Naive B cell (primary cell): ENCODE measurements at regions not wholly inside any gene's neighbourhood (a gene's known extent, or its start where the extent isn't known, plus 50 kb on each side); places are given as distances from the start of the nearest gene placed in this dataset.
"Not testable (repeated sequence)": the region's sequence is repeated elsewhere in the genome, so short reads cannot be mapped to it uniquely, and the experiment has no call there.

Experiments
- ATAC-seq, 2 donors: fragments of 150-1000 bp; cut with Tn5 transposase; 2 replicates each; pipeline ENCODE4 v1.10.0; 2021; ENCODE audit warnings: low read depth in 2 of 2, mild to moderate bottlenecking in 2 of 2, moderate library complexity in 2 of 2
- DNase-seq: peaks from one replicate; pipeline ENCODE4 v3.0.0; 2022
- H3K27ac Mint-ChIP-seq, 6 donors: one replicate each; pipeline ENCODE4 v1.8.0; 2020 to 2022; ENCODE audit warnings: mild to moderate bottlenecking in 6 of 6, mixed read lengths in 6 of 6, moderate library complexity in 5 of 6, inconsistent platforms in 2 of 6
- H3K27me3 Mint-ChIP-seq, 3 donors: one replicate each; pipeline ENCODE4 v1.8.0; 2021 to 2022; ENCODE audit warnings: mixed read lengths in 3 of 3, mild to moderate bottlenecking in 1 of 3
- H3K36me3 Mint-ChIP-seq, 2 donors: one replicate each; pipeline ENCODE4 v1.8.0; 2020 to 2022; ENCODE audit warnings: mixed read lengths in 2 of 2, inconsistent platforms in 1 of 2, mild to moderate bottlenecking in 1 of 2
- H3K4me1 Mint-ChIP-seq, 3 donors: one replicate each; pipeline ENCODE4 v1.8.0; 2020 to 2022; ENCODE audit warnings: mixed read lengths in 3 of 3, inconsistent platforms in 1 of 3, mild to moderate bottlenecking in 1 of 3, moderate library complexity in 1 of 3
- H3K4me3 Mint-ChIP-seq, 8 donors: one replicate each; pipeline ENCODE4 v1.8.0; 2020 to 2022; ENCODE audit warnings: mild to moderate bottlenecking in 8 of 8, mixed read lengths in 8 of 8, moderate library complexity in 8 of 8, inconsistent platforms in 2 of 8
- H3K9me3 Mint-ChIP-seq, 7 donors: one replicate each; pipeline ENCODE4 v1.8.0; 2020 to 2022; ENCODE audit warnings: mixed read lengths in 7 of 7, mild to moderate bottlenecking in 5 of 7, inconsistent platforms in 2 of 7, moderate library complexity in 1 of 7

- ATAC-seq (no peak), DNase-seq (no peak)
- Mint-ChIP-seq H3K4me3 (no peak overlapping the region), H3K4me1 (no peaks in the 10 kb centered on the region), H3K9me3 (peaks cover 0 to 3% (median 0%) of the 10 kb centered on the region in 7 donors), H3K27ac (no peak overlapping the region), H3K27me3 (no peaks in the 10 kb centered on the region), H3K36me3 (no peaks in the 10 kb centered on the region)
Observed at GRCh38 chr4:34422472-34423175, 1821.7 kb downstream of the ARAP2 start.

- H3K36me3 Mint-ChIP-seq: no peaks in the 10 kb centered on the region
- H3K4me1 Mint-ChIP-seq: no peaks in the 10 kb centered on the region
- H3K9me3 Mint-ChIP-seq: peaks cover 0 to 8% (median 0%) of the 10 kb centered on the region in 7 donors
- DNase-seq (no peak), ATAC-seq (no peak)
- no peak overlapping the region for H3K27ac Mint-ChIP-seq
- no peak overlapping the region for H3K4me3 Mint-ChIP-seq
- no peaks in the 10 kb centered on the region for H3K27me3 Mint-ChIP-seq
Observed at GRCh38 chr4:34432706-34433105, 1811.6 kb downstream of the ARAP2 start.

- H3K4me3 Mint-ChIP-seq, H3K4me1 Mint-ChIP-seq, H3K27ac Mint-ChIP-seq, H3K9me3 Mint-ChIP-seq, H3K27me3 Mint-ChIP-seq, H3K36me3 Mint-ChIP-seq, DNase-seq, ATAC-seq: not testable (repeated sequence)
Observed at GRCh38 chr4:34434377-34434776, 1809.9 kb downstream of the ARAP2 start.

GRCh38 chr4:34464196-34464595, 1780.1 kb downstream of the ARAP2 start:
- no peak overlapping the region for H3K27ac Mint-ChIP-seq
- no peaks in the 10 kb centered on the region for H3K36me3 Mint-ChIP-seq
- H3K27me3 Mint-ChIP-seq: no peaks in the 10 kb centered on the region
- peaks cover 0 to 4% (median 3%) of the 10 kb centered on the region in 7 donors for H3K9me3 Mint-ChIP-seq
- no peaks in the 10 kb centered on the region for H3K4me1 Mint-ChIP-seq
- no peak overlapping the region for H3K4me3 Mint-ChIP-seq
- ATAC-seq (no peak), DNase-seq (no peak)

- H3K9me3 Mint-ChIP-seq: peaks cover 0 to 4% (median 1%) of the 10 kb centered on the region in 7 donors
Observed at GRCh38 chr4:34466411-34466810, 1777.9 kb downstream of the ARAP2 start.

GRCh38 chr4:34469516-34469915, 1774.8 kb downstream of the ARAP2 start:
- no peaks in the 10 kb centered on the region for H3K4me1 Mint-ChIP-seq
- no peaks in the 10 kb centered on the region for H3K36me3 Mint-ChIP-seq
- H3K27me3 Mint-ChIP-seq: no peaks in the 10 kb centered on the region
- peaks cover 0 to 4% (median 1%) of the 10 kb centered on the region in 7 donors for H3K9me3 Mint-ChIP-seq
- DNase-seq (no peak), ATAC-seq (no peak)
- no peak overlapping the region for H3K4me3 Mint-ChIP-seq
- H3K27ac Mint-ChIP-seq: no peak overlapping the region

More at GRCh38 chr4:34466411-34466810, 1777.9 kb downstream of the ARAP2 start:
- Mint-ChIP-seq H3K27ac (no peak overlapping the region), H3K4me3 (no peak overlapping the region), H3K27me3 (no peaks in the 10 kb centered on the region), H3K4me1 (no peaks in the 10 kb centered on the region), H3K36me3 (no peaks in the 10 kb centered on the region)
- ATAC-seq: no peak
- no peak for DNase-seq

- H3K27ac Mint-ChIP-seq: no peak overlapping the region
- peaks cover 0 to 4% (median 2%) of the 10 kb centered on the region in 7 donors for H3K9me3 Mint-ChIP-seq
- no peaks in the 10 kb centered on the region for H3K36me3 Mint-ChIP-seq
- H3K4me1 Mint-ChIP-seq: no peaks in the 10 kb centered on the region
- no peaks in the 10 kb centered on the region for H3K27me3 Mint-ChIP-seq
- H3K4me3 Mint-ChIP-seq: no peak overlapping the region
- ATAC-seq (no peak), DNase-seq (no peak)
Observed at GRCh38 chr4:34485252-34485651, 1759.1 kb downstream of the ARAP2 start.

- ATAC-seq (no peak), DNase-seq (no peak)
- Mint-ChIP-seq H3K9me3 (peaks cover 0 to 4% (median 3%) of the 10 kb centered on the region in 7 donors), H3K36me3 (no peaks in the 10 kb centered on the region), H3K4me3 (no peak overlapping the region), H3K27ac (no peak overlapping the region), H3K27me3 (no peaks in the 10 kb centered on the region), H3K4me1 (no peaks in the 10 kb centered on the region)
Observed at GRCh38 chr4:34486461-34487363, 1757.6 kb downstream of the ARAP2 start.

- ATAC-seq (no peak), DNase-seq (no peak)
- Mint-ChIP-seq H3K4me3 (no peak overlapping the region), H3K9me3 (peaks cover 0 to 10% (median 2%) of the 10 kb centered on the region in 7 donors), H3K36me3 (no peaks in the 10 kb centered on the region), H3K4me1 (no peaks in the 10 kb centered on the region), H3K27ac (no peak overlapping the region), H3K27me3 (no peaks in the 10 kb centered on the region)
Observed at GRCh38 chr4:34492414-34492813, 1751.9 kb downstream of the ARAP2 start.

- ATAC-seq: no peak
- H3K4me1 Mint-ChIP-seq: no peaks in the 10 kb centered on the region
- H3K9me3 Mint-ChIP-seq: peaks cover 0 to 2% (median 0%) of the 10 kb centered on the region in 7 donors
- no peaks in the 10 kb centered on the region for H3K36me3 Mint-ChIP-seq
- no peak overlapping the region for H3K4me3 Mint-ChIP-seq
- no peak for DNase-seq
- no peaks in the 10 kb centered on the region for H3K27me3 Mint-ChIP-seq
- no peak overlapping the region for H3K27ac Mint-ChIP-seq
Observed at GRCh38 chr4:34502086-34502485, 1742.2 kb downstream of the ARAP2 start.

- not testable (repeated sequence) for H3K27me3 Mint-ChIP-seq, H3K4me3 Mint-ChIP-seq, H3K4me1 Mint-ChIP-seq, ATAC-seq, H3K27ac Mint-ChIP-seq, DNase-seq, H3K9me3 Mint-ChIP-seq, H3K36me3 Mint-ChIP-seq
Observed at GRCh38 chr4:34504731-34505130, 1739.6 kb downstream of the ARAP2 start.

GRCh38 chr4:34506511-34507092, 1737.7 kb downstream of the ARAP2 start:
- not testable (repeated sequence) for ATAC-seq, H3K4me3 Mint-ChIP-seq, H3K4me1 Mint-ChIP-seq, H3K36me3 Mint-ChIP-seq, H3K27me3 Mint-ChIP-seq, H3K27ac Mint-ChIP-seq, DNase-seq, H3K9me3 Mint-ChIP-seq

- Mint-ChIP-seq H3K27me3 (no peaks in the 10 kb centered on the region), H3K4me3 (no peak overlapping the region), H3K36me3 (no peaks in the 10 kb centered on the region), H3K9me3 (peaks cover 4 to 10% (median 6%) of the 10 kb centered on the region in 7 donors), H3K27ac (no peak overlapping the region), H3K4me1 (no peaks in the 10 kb centered on the region)
- DNase-seq (no peak), ATAC-seq (no peak)
Observed at GRCh38 chr4:34512616-34513015, 1731.7 kb downstream of the ARAP2 start.

- Mint-ChIP-seq H3K4me1 (no peaks in the 10 kb centered on the region), H3K36me3 (no peaks in the 10 kb centered on the region), H3K27ac (no peak overlapping the region), H3K9me3 (peaks cover 0 to 10% (median 4%) of the 10 kb centered on the region in 7 donors), H3K4me3 (no peak overlapping the region), H3K27me3 (no peaks in the 10 kb centered on the region)
- no peak for ATAC-seq
- DNase-seq: no peak
Observed at GRCh38 chr4:34516524-34516923, 1727.8 kb downstream of the ARAP2 start.
